ENCODE measurements at regions not wholly inside any gene's neighbourhood (a gene's known extent, or its start where the extent isn't known, plus 50 kb on each side); places are given as distances from the start of the nearest gene placed in this dataset.

- TF ChIP-seq EZH2 (IDR thresholded peaks at IDR 0.05) (no peak), CTCF (IDR thresholded peaks at IDR 0.05) (no peak)
Observed at GRCh38 chr6:47163536-47163935, 121.4 kb upstream of the ADGRF1 start.

Measured in neural progenitor cell (in vitro differentiated cells).